SK-N-SH (cell line): ENCODE measurements at regions not wholly inside any gene's neighbourhood (a gene's known extent, or its start where the extent isn't known, plus 50 kb on each side); places are given as distances from the start of the nearest gene placed in this dataset.

ENCODE experiments used
- EP300 ChIP-seq, 2 experiments: IDR thresholded peaks; 2 replicates each; pipeline versions ENCODE4 v1.4.0 to v1.6.1; 2012; ENCODE audit warnings: borderline replicate concordance in 1 of 2, low read depth in 1 of 2, low read length in 1 of 2
- TF ChIP-seq, protein P1 (sequence below): IDR thresholded peaks from 2 replicates; pipeline ENCODE4; 2012

DNA sequence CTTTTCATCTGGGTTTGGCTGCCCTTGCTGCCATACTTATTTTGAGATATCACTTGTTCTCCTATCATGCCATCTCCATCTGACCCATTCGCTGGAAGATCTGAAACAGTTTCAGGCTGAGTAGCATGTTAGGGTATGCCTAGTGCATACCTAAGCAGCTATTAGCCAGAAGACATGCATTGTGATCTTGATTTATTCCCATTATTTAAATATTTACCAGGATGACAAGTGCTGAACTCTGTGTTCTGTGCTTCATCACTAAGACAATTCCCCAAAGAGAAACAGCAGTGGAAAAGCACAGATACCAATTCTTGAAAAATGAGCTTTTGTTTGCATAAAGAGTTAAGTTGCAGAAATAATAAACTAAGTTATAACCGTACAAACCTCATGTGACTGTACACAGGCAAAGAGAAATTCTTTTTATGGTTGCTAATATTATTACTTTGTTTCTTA lies 271.0 kb upstream of the ARSJ start:
- TF ChIP-seq EP300 (IDR thresholded peaks at IDR 0.05; ENCODE audit: borderline replicate concordance in 1 of 2, low read depth in 1 of 2, low read length in 1 of 2) = peak; percentile 23 to 94; a peak in 2 of 4 replicates
- TF ChIP-seq, protein P1, sequence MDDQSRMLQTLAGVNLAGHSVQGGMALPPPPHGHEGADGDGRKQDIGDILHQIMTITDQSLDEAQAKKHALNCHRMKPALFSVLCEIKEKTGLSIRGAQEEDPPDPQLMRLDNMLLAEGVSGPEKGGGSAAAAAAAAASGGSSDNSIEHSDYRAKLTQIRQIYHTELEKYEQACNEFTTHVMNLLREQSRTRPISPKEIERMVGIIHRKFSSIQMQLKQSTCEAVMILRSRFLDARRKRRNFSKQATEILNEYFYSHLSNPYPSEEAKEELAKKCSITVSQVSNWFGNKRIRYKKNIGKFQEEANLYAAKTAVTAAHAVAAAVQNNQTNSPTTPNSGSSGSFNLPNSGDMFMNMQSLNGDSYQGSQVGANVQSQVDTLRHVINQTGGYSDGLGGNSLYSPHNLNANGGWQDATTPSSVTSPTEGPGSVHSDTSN = peak; percentile 95
